NOMO-1 treated with DMSO at 0.1 percent for 48 hours (cell line): ENCODE measurements at regions not wholly inside any gene's neighbourhood (a gene's known extent, or its start where the extent isn't known, plus 50 kb on each side); places are given as distances from the start of the nearest gene placed in this dataset.
"Not testable (repeated sequence)": the region's sequence is repeated elsewhere in the genome, so short reads cannot be mapped to it uniquely, and the experiment has no call there.

Experiments
- DNase-seq: peaks from one replicate; lab custom pipeline; 2025; ENCODE audit not compliant: unreplicated experiment; lab: John Stamatoyannopoulos, UW

GRCh38 chr20:51306081-51306480 is 236.4 kb downstream of the NFATC2 start:
- DNase-seq = no peak

- DNase-seq = no peak
Measured at GRCh38 chr20:51305316-51306052, 237.0 kb downstream of the NFATC2 start.

GRCh38 chr20:51303731-51304670 is 238.5 kb downstream of the NFATC2 start:
- no peak for DNase-seq

GRCh38 chr20:51301026-51301425 is 241.5 kb downstream of the NFATC2 start:
- no peak for DNase-seq

GRCh38 chr20:51300104-51300503 is 242.4 kb downstream of the NFATC2 start:
- DNase-seq = no peak

GRCh38 chr20:51299413-51299812 is 243.1 kb downstream of the NFATC2 start:
- no peak for DNase-seq

GRCh38 chr20:51298141-51298749 is 244.3 kb downstream of the NFATC2 start:
- no peak for DNase-seq

GRCh38 chr20:51287628-51288413 is 254.7 kb downstream of the NFATC2 start:
- no peak for DNase-seq

- no peak for DNase-seq
Measured at GRCh38 chr20:51286758-51287157, 255.8 kb downstream of the NFATC2 start.

- no peak for DNase-seq
Measured at GRCh38 chr20:51285684-51286083, 256.8 kb downstream of the NFATC2 start.

GRCh38 chr20:51284871-51285270 is 257.6 kb downstream of the NFATC2 start:
- no peak for DNase-seq

GRCh38 chr20:51284176-51284575 is 258.3 kb downstream of the NFATC2 start:
- DNase-seq = no peak

GRCh38 chr20:51281521-51281920 is 258.6 kb upstream of the KCNG1 start:
- no peak for DNase-seq

- no peak for DNase-seq
Measured at GRCh38 chr20:51280047-51280446, 257.1 kb upstream of the KCNG1 start.

- DNase-seq = no peak
Measured at GRCh38 chr20:51277961-51278360, 255.1 kb upstream of the KCNG1 start.

- no peak for DNase-seq
Measured at GRCh38 chr20:51276296-51276695, 253.4 kb upstream of the KCNG1 start.

- no peak for DNase-seq
Measured at GRCh38 chr20:51275826-51276225, 252.9 kb upstream of the KCNG1 start.

GRCh38 chr20:51275181-51275580 is 252.3 kb upstream of the KCNG1 start:
- no peak for DNase-seq

- no peak for DNase-seq
Measured at GRCh38 chr20:51272401-51272800, 249.5 kb upstream of the KCNG1 start.

GRCh38 chr20:51271931-51272330 is 249.0 kb upstream of the KCNG1 start:
- DNase-seq = no peak

- DNase-seq = not testable (repeated sequence)
Measured at GRCh38 chr20:51271289-51271688, 248.4 kb upstream of the KCNG1 start.
